ENCODE measurements at regions not wholly inside any gene's neighbourhood (a gene's known extent, or its start where the extent isn't known, plus 50 kb on each side); places are given as distances from the start of the nearest gene placed in this dataset.

GRCh38 chr7:130994378-130995115, 260.5 kb upstream of the KLF14 start:
- Histone ChIP-seq H3K27ac (peak overlapping the region; percentile 65 to 73), H3K9me3 (no peaks in the 10 kb centered on the region), H3K36me3 (peaks cover 7% of the 10 kb centered on the region), H3K4me1 (ENCODE audit: control insufficient read depth in 1 of 2, low read depth in 2 of 2) (peaks cover 63 to 89% of the 10 kb centered on the region in 2 donors), H3K27me3 (replicated peaks; ENCODE audit: insufficient read depth) (no peaks in the 10 kb centered on the region), H3K4me3 (peak overlapping the region; percentile 50)
- DNase-seq (ENCODE audit: low spot score) (no peak), ATAC-seq (ENCODE audit: insufficient number of reproducible peaks, low FRiP score, low read depth) (peak; percentile 45)
- TF ChIP-seq CTCF (IDR thresholded peaks at IDR 0.05): no peak

- peaks cover 72 to 89% of the 10 kb centered on the region in 2 donors for H3K4me1 ChIP-seq (ENCODE audit: control insufficient read depth in 1 of 2, low read depth in 2 of 2)
- H3K36me3 ChIP-seq: peaks cover 7% of the 10 kb centered on the region
- H3K27me3 ChIP-seq (replicated peaks; ENCODE audit: insufficient read depth): no peaks in the 10 kb centered on the region
- peak overlapping the region; percentile 50 for H3K4me3 ChIP-seq
- no peak for ATAC-seq (ENCODE audit: insufficient number of reproducible peaks, low FRiP score, low read depth)
- peak overlapping the region; percentile 65 to 73 for H3K27ac ChIP-seq
- no peak for TF ChIP-seq CTCF (IDR thresholded peaks at IDR 0.05)
- no peaks in the 10 kb centered on the region for H3K9me3 ChIP-seq
- no peak for DNase-seq (ENCODE audit: low spot score)
Observed at GRCh38 chr7:130995252-130996081, 261.5 kb upstream of the KLF14 start.

- H3K27me3 ChIP-seq (replicated peaks; ENCODE audit: insufficient read depth): no peaks in the 10 kb centered on the region
- peaks cover 77 to 91% of the 10 kb centered on the region in 2 donors for H3K4me1 ChIP-seq (ENCODE audit: control insufficient read depth in 1 of 2, low read depth in 2 of 2)
- H3K27ac ChIP-seq: peak overlapping the region; percentile 22 to 38
- TF ChIP-seq CTCF (IDR thresholded peaks at IDR 0.05): no peak
- H3K4me3 ChIP-seq: peak overlapping the region; percentile 5
- ATAC-seq (ENCODE audit: insufficient number of reproducible peaks, low FRiP score, low read depth) (no peak), DNase-seq (ENCODE audit: low spot score) (no peak)
- H3K9me3 ChIP-seq: no peaks in the 10 kb centered on the region
- H3K36me3 ChIP-seq: peaks cover 12% of the 10 kb centered on the region
Observed at GRCh38 chr7:130996205-130996832, 262.3 kb upstream of the KLF14 start.

GRCh38 chr7:130996833-130997231, 262.8 kb upstream of the KLF14 start:
- Histone ChIP-seq H3K9me3 (no peaks in the 10 kb centered on the region), H3K4me1 (ENCODE audit: control insufficient read depth in 1 of 2, low read depth in 2 of 2) (peaks cover 79 to 89% of the 10 kb centered on the region in 2 donors), H3K27me3 (replicated peaks; ENCODE audit: insufficient read depth) (no peaks in the 10 kb centered on the region), H3K27ac (peak overlapping the region; percentile 22 to 38), H3K4me3 (peak overlapping the region; percentile 5), H3K36me3 (peaks cover 12% of the 10 kb centered on the region)
- no peak for DNase-seq (ENCODE audit: low spot score)
- no peak for ATAC-seq (ENCODE audit: insufficient number of reproducible peaks, low FRiP score, low read depth)
- TF ChIP-seq CTCF (IDR thresholded peaks at IDR 0.05): no peak

Measured in thoracic aorta (tissue), 2 donors.